Motor neuron (in vitro differentiated cells): ENCODE measurements at regions not wholly inside any gene's neighbourhood (a gene's known extent, or its start where the extent isn't known, plus 50 kb on each side); places are given as distances from the start of the nearest gene placed in this dataset.
"Not testable (repeated sequence)": the region's sequence is repeated elsewhere in the genome, so short reads cannot be mapped to it uniquely, and the experiment has no call there.

Source experiments
- ATAC-seq, 8 experiments: fragments of 200-7000 bp; cut with Tn5 transposase; replicated peaks in 6 of 8; 2 replicates each; pipeline ENCODE4 v1.8.0; 2021; ENCODE audit warnings: mild to moderate bottlenecking in 8 of 8, moderate library complexity in 8 of 8
- H3K27ac ChIP-seq, 2 donors: fragments of 250-450 bp; sonication (Bioruptor Pico); 2 replicates each; pipeline ENCODE4 v1.9.0; 2021; ENCODE audit warnings: antibody characterized with exemption in 2 of 2, mild to moderate bottlenecking in 2 of 2, moderate library complexity in 1 of 2
- H3K4me1 ChIP-seq, 2 donors: fragments of 250-450 bp; sonication (Bioruptor Pico); replicated peaks in 1 of 2; 2 replicates each; pipeline ENCODE4 v1.6.1; 2021; ENCODE audit warnings: antibody characterized with exemption in 2 of 2, mild to moderate bottlenecking in 2 of 2, moderate library complexity in 1 of 2
- H3K4me3 ChIP-seq, 5 donors: fragments of 250-450 bp; sonication (Bioruptor Pico); 2 replicates each; pipeline ENCODE4 v1.9.0; 2021; ENCODE audit warnings: antibody characterized with exemption in 5 of 5, mild to moderate bottlenecking in 5 of 5, moderate library complexity in 4 of 5
- WGBS, 10 experiments: fragments of 450-650 bp; shearing (Covaris generic); methylation state at CpG; one replicate each; pipeline ENCODE4 v1.0.0; 2022; 5-methylcytosine and 5-hydroxymethylcytosine counted together
- in situ Hi-C, 9 experiments: fragments of 400-800 bp; cut with MboI; loops; one replicate each; pipeline ENCODE4 v1.15.0; 2021; ENCODE audit warnings: low sequenced_read_pairs in 9 of 9, low pct_unique_long_range_greater_than_20kb in 2 of 9; ENCODE audit not compliant: unreplicated experiment in 9 of 9

- WGBS, 10 experiments, result 0 to 65% (median 55%) methylated on average over 1 to 3 of the region's 3 CpGs
- Histone ChIP-seq H3K27ac (no peak overlapping the region), H3K4me1 (peaks cover 0 to 6% of the 10 kb centered on the region in 2 donors), H3K4me3 (no peak overlapping the region)
- in situ Hi-C loops, result loop anchor here in 1 of 9 experiments (25.0 kb wide), 1 partner anchor 315 kb away; no protein-coding TSS in a partner anchor
- peak in 4 of 8 experiments; percentile 27 to 77 (median 46) for ATAC-seq
Measured at GRCh38 chr12:87651670-87652425, 377.4 kb downstream of the C12orf50 start.

- in situ Hi-C loops, result no loop called here
- 5 to 100% (median 81%) methylated on average over 1 to 2 of the region's 2 CpGs for WGBS, 10 experiments
Measured at GRCh38 chr12:87642245-87642644, 387.0 kb downstream of the C12orf50 start.

GRCh38 chr12:87618199-87618598, 411.0 kb downstream of the C12orf50 start:
- no peak for ATAC-seq
- no peaks in the 10 kb centered on the region for H3K4me1 ChIP-seq
- no peak overlapping the region for H3K27ac ChIP-seq
- H3K4me3 ChIP-seq, result no peak overlapping the region
- in situ Hi-C loops, result no loop called here

More at GRCh38 chr12:87642245-87642644, 387.0 kb downstream of the C12orf50 start:
- no peak for ATAC-seq
- Histone ChIP-seq H3K4me1 (no peaks in the 10 kb centered on the region), H3K27ac (no peak overlapping the region), H3K4me3 (no peak overlapping the region)

GRCh38 chr12:87612996-87613395, 416.2 kb downstream of the C12orf50 start:
- no peak for ATAC-seq
- Histone ChIP-seq H3K4me3 (no peak overlapping the region), H3K4me1 (no peaks in the 10 kb centered on the region), H3K27ac (no peak overlapping the region)
- in situ Hi-C loops, result no loop called here
- WGBS, 10 experiments, result 0 to 100% (median 92%) methylated on average over 1 to 2 of the region's 2 CpGs; no CpG with 5 or more reads in 1 of the 10 experiments

- ATAC-seq, result no peak
- Histone ChIP-seq H3K4me3 (no peak overlapping the region), H3K4me1 (no peaks in the 10 kb centered on the region), H3K27ac (no peak overlapping the region)
- 0 to 100% (median 83%) methylated on average over 1 to 2 of the region's 2 CpGs; no CpG with 5 or more reads in 1 of the 10 experiments for WGBS, 10 experiments
- in situ Hi-C loops, result no loop called here
Measured at GRCh38 chr12:87608321-87608720, 420.9 kb downstream of the C12orf50 start.

- Histone ChIP-seq H3K4me1 (no peaks in the 10 kb centered on the region), H3K4me3 (no peak overlapping the region), H3K27ac (no peak overlapping the region)
- WGBS, 10 experiments, result 0 to 75% (median 49%) methylated on average over 1 to 2 of the region's 2 CpGs
- in situ Hi-C loops, result no loop called here
- no peak for ATAC-seq
Measured at GRCh38 chr12:87603727-87604126, 425.5 kb downstream of the C12orf50 start.

GRCh38 chr12:87599459-87599858, 429.7 kb downstream of the C12orf50 start:
- Histone ChIP-seq H3K4me1 (no peaks in the 10 kb centered on the region), H3K27ac (no peak overlapping the region), H3K4me3 (no peak overlapping the region)
- in situ Hi-C loops, result no loop called here
- ATAC-seq, result no peak
- WGBS, 10 experiments, result 0 to 93% (median 78%) methylated on average over 1 to 3 of the region's 3 CpGs

GRCh38 chr12:87597114-87597513, 432.1 kb downstream of the C12orf50 start:
- no peak overlapping the region for H3K4me3 ChIP-seq
- in situ Hi-C loops, result no loop called here
- no peak overlapping the region for H3K27ac ChIP-seq
- ATAC-seq, result no peak
- 0 to 83% (median 70%) methylated on average over 1 to 3 of the region's 3 CpGs; no CpG with 5 or more reads in 3 of the 10 experiments for WGBS, 10 experiments
- H3K4me1 ChIP-seq, result no peaks in the 10 kb centered on the region

GRCh38 chr12:87596636-87597035, 432.6 kb downstream of the C12orf50 start:
- 0 to 100% (median 80%) methylated on average over 1 of the region's 1 CpG; no CpG with 5 or more reads in 3 of the 10 experiments for WGBS, 10 experiments
- no peak for ATAC-seq
- in situ Hi-C loops, result no loop called here
- no peak overlapping the region for H3K4me3 ChIP-seq
- no peaks in the 10 kb centered on the region for H3K4me1 ChIP-seq
- H3K27ac ChIP-seq, result no peak overlapping the region

GRCh38 chr12:87596134-87596533, 433.1 kb downstream of the C12orf50 start:
- WGBS, 10 experiments, result 0 to 98% (median 93%) methylated on average over 4 to 5 of the region's 5 CpGs

GRCh38 chr12:87585882-87586557, 443.2 kb downstream of the C12orf50 start:
- in situ Hi-C loops, result no loop called here
- peak in 2 of 8 experiments; percentile 63 to 77 for ATAC-seq
- WGBS, 10 experiments, result 0 to 64% (median 33%) methylated on average over 1 to 2 of the region's 2 CpGs
- H3K4me3 ChIP-seq, result no peak overlapping the region
- no peaks in the 10 kb centered on the region for H3K4me1 ChIP-seq
- H3K27ac ChIP-seq, result no peak overlapping the region

More at GRCh38 chr12:87596134-87596533, 433.1 kb downstream of the C12orf50 start:
- in situ Hi-C loops, result no loop called here
- no peak for ATAC-seq
- H3K4me3 ChIP-seq, result no peak overlapping the region
- H3K4me1 ChIP-seq, result no peaks in the 10 kb centered on the region
- no peak overlapping the region for H3K27ac ChIP-seq

- H3K27ac ChIP-seq, H3K4me1 ChIP-seq, H3K4me3 ChIP-seq, ATAC-seq, in situ Hi-C loops: not testable (repeated sequence)
- WGBS, 10 experiments, result 0% methylated on average over 2 of the region's 4 CpGs; no CpG with 5 or more reads in 9 of the 10 experiments
Measured at GRCh38 chr12:87579091-87579490, 450.1 kb downstream of the C12orf50 start.

GRCh38 chr12:87575906-87576305, 453.3 kb downstream of the C12orf50 start:
- in situ Hi-C loops, result no loop called here
- no peak for ATAC-seq
- Histone ChIP-seq H3K4me1 (no peaks in the 10 kb centered on the region), H3K4me3 (no peak overlapping the region), H3K27ac (no peak overlapping the region)
- 0 to 83% (median 21%) methylated on average over 1 to 2 of the region's 2 CpGs; no CpG with 5 or more reads in 2 of the 10 experiments for WGBS, 10 experiments
